Spleen (tissue), 7 donors: ENCODE measurements at regions not wholly inside any gene's neighbourhood (a gene's known extent, or its start where the extent isn't known, plus 50 kb on each side); places are given as distances from the start of the nearest gene placed in this dataset.

Experiments used
- POLR2A ChIP-seq, 3 donors: fragments of 450-650 bp; IDR thresholded peaks; one replicate each; pipeline ENCODE4 v1.5.1; 2017; ENCODE audit warnings: antibody characterized with exemption in 3 of 3, mild to moderate bottlenecking in 1 of 3
- TF ChIP-seq, protein P1 (sequence below), 11 experiments: fragments of 200-600 bp in 7 of 11; fragments of 450-650 bp in 4 of 11; sonication (generic) in 4 of 11; IDR thresholded peaks in 8 of 11; conservative IDR thresholded peaks in 3 of 11; 1 replicate in 7 of 11; 2 replicates in 4 of 11; pipeline versions ENCODE4 v1.4.0 to v1.8.0; 2016 to 2021; ENCODE audit warnings: antibody characterized with exemption in 11 of 11, inconsistent platforms in 4 of 11, mild to moderate bottlenecking in 1 of 11
- donor health status: DM: no; HTN: no; CAD: no; lungs with moderate emphysema.
- donor health status: DM: no; HTN: no; CAD: no.
- donor health status: DM: no; HTN: no; CAD: no.

DNA sequence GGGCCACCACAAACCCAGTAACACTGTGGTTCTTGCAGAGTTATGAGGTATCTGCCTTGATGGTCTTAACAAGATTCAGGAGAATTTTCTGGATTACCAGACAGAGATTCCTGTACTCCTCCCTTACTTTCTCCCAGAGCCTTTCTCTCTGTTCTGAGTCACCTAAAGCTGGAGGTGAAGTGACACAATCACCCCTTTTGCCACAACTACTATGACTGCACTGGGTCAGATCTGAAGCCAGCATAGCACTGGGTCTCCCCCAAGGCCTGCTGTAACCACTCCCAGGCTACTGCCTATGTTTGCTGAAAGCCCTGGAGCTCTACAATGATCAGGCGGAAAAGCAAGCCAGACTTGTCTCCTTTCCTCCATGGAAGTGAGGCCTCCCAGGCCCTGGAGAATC is 156.7 kb upstream of the NEGR1 start:
- TF ChIP-seq, protein P1, sequence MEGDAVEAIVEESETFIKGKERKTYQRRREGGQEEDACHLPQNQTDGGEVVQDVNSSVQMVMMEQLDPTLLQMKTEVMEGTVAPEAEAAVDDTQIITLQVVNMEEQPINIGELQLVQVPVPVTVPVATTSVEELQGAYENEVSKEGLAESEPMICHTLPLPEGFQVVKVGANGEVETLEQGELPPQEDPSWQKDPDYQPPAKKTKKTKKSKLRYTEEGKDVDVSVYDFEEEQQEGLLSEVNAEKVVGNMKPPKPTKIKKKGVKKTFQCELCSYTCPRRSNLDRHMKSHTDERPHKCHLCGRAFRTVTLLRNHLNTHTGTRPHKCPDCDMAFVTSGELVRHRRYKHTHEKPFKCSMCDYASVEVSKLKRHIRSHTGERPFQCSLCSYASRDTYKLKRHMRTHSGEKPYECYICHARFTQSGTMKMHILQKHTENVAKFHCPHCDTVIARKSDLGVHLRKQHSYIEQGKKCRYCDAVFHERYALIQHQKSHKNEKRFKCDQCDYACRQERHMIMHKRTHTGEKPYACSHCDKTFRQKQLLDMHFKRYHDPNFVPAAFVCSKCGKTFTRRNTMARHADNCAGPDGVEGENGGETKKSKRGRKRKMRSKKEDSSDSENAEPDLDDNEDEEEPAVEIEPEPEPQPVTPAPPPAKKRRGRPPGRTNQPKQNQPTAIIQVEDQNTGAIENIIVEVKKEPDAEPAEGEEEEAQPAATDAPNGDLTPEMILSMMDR (IDR thresholded peaks at IDR 0.05 in 8 of 11, conservative IDR thresholded peaks at IDR 0.05 in 3 of 11), result no peak
- no peak for TF ChIP-seq POLR2A (IDR thresholded peaks at IDR 0.05)
